HG02759 (cell line): ENCODE measurements at regions not wholly inside any gene's neighbourhood (a gene's known extent, or its start where the extent isn't known, plus 50 kb on each side); places are given as distances from the start of the nearest gene placed in this dataset.

Source experiments
- ATAC-seq: cut with Tn5 transposase; IDR thresholded peaks from one replicate; pipeline ENCODE4 v1.9.1; 2021; ENCODE audit warnings: mild to moderate bottlenecking, moderate library complexity; ENCODE audit not compliant: unreplicated experiment

DNA sequence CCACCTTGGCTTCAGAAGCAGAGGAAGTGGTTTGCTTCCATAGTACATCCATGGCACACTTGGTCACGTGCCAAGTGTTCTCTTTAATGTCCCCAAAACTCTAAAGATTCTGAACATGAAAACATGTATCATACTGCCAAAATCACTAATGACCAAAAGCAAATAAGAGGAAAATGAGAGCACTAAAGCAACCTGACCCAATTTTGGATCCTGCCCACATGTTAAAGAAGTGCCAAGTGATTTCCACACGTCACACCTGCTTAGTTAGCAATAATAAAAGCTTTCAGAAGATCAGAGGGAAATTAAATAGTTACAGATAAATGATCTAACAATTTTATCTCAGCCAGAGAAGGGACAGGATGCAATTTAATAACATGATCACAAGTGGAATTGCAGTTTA lies 1170.0 kb downstream of the XPNPEP1 start:
- ATAC-seq, result no peak

DNA sequence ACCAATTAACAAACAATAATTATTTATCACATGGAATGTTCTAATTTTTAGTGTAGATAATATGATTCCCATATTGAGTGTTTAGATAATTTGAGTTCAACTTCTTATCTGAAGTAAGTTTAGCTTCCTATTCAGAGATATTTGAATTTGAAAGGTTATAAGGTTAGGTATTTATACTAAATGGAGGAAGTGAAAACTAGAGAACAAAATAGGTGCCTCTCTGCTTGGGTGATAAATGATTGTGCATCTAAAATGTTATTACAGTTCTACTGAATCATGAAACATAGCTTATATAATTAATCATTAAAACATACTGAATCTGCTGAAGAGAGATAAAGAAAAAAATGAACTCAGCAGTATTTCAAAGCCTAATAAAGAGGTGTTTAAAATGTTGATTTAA lies 1174.3 kb downstream of the XPNPEP1 start:
- ATAC-seq, result peak; percentile 68

DNA sequence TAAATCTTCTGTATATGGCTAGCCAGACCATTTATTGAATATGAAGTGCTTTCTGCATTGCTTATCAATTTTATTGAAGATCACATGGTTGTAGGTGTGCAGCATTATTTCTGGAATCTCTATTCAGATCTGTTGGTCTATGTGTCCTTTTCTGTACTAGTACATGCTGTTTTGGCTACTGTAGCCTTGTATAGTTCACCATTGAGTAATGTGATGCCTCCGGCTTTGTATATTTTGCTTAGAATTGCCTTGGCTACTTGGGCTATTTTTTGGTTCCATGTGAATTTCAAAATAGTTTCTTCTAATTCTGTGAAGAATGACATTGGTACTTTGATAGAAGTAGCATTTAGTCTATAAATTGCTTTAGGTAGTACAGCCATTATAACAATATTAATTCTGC lies 1187.2 kb downstream of the XPNPEP1 start:
- no peak for ATAC-seq

DNA sequence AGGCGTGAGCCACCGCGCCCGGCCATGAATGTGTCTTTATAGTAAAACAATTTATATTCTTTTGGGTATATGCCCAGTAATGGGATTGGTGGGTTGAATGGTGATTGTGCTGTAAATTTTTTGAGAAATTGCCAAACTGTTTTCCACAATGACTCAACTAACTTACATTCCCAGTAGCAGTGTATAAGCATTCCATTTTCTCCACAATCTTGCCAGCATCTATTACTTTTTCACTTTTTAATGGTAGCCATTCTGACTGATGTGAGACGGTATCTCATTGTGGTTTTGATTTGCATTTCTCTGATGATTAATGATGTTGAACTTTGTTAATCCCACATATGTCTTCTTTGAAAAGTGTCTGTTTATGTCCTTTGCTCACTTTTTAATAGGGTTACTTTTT lies 1187.9 kb downstream of the XPNPEP1 start:
- no peak for ATAC-seq

DNA sequence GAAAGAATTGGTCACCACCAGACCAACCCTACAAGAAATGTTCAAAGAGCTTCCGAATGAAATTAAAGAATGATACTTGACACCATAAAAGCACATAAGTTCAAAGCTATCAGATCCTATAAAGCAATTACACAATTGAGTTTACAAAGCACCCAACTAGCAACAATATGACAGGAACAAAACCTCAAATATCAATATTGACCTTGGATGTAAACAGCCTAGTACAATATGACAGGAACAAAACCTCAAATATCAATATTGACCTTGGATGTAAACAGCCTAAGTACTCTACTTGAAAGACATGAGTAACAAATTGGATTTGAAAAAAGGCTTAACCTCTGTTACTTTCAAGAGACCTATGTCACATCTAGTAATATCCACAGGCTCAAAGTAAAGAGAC lies 1201.4 kb downstream of the XPNPEP1 start:
- no peak for ATAC-seq

DNA sequence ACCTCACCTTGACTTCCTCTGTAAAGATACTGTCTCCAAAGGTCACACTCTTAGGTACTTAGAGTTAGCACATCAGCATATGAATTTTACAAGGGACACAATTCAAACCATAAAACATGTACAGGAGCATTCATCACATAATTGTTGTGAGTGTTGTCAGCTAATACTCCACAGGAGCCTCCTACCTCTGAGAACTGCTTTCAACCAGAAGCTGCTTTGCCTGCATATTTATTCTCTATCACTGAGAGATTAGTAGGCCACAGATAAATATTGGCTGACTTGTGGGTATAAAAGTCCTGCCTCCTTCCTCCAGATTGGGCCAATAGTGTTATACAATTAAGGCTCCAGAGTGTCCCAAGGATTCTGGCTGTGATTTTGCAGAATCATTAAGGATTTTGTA lies 1207.0 kb downstream of the XPNPEP1 start:
- no peak for ATAC-seq

DNA sequence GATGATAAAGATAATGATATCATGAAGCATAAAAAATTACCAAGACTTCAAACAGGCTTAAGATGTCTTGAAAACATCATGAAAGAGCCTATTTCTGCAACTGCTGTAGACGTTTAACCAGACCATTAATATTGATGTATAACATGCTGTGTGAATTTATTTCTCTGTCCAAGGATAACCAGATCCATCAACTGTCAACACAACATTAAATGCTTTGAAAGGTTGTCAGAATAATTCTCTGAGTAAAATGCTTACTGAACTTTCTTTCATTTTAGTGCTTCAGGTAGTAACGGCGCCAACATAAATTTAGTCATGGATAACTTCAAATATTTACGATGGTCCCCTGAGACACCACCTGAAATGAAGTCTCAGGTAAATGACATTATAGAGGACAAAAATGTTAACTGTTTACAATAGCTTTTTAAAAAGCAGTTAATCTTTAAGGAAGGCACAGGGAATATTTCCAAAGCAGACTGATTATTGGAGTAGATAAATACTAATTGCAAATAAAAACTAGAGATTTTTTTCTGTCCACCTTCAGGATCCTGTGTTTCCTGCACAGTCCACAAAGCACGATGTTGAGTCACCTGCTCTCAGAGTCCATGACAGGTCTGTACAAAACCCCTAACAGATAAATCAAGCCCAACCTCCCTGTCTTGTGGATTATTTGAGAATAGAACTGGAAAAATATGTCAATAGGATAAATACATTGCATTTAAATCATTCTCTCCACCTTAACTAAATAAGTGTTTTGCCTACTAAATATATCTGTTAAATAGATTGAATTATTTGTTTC lies 1213.2 kb downstream of the XPNPEP1 start:
- no peak for ATAC-seq

DNA sequence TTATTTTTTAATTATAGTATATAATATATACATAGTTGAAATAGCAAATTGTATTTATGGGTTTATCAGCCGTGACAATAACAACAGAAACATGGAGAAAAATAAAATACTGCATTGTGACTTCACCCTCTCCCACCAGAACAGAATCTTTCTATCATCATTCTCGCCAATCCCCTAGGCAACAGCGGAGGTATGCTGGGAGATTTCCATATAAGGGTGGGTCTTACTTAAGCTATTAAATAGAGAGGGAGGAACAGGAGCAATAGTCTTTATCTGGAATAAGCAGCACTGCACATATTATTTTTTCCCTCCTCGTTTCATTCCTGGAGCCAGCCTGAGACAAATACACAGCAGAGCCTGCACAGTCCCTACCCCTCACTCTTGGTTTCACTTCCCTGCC lies 1214.9 kb downstream of the XPNPEP1 start:
- ATAC-seq, result no peak

DNA sequence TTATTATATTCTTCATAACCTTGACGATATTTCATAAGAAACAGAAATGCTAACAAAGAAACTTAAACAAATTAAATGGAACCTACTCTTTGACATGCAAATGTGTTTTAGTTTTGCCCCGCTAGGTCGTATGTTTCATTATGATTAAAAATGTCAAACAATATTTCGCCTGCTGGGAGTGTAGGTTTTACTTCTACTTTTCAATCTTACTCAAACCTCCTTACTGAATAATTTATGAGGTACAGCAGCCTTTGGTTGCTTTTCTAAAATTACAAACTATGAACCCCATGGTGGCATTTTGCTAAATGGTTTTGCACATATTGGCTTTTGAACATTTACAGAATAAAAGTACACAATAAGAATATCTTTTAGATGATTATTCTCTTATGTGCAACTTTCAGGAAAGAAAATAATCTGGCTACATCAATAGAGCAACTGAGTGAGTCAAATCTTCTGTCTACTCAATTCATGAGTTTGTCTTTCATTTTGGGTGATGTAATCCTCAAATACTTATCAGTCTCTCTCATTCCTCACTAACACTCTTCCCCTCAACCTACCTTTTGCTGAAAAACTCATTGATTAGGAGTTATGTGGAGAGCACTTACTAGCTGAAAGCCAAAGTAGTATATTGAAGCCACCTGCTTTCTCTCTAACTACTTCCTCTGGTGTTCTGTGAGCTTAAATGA lies 1226.4 kb downstream of the XPNPEP1 start:
- ATAC-seq, result peak; percentile 91

DNA sequence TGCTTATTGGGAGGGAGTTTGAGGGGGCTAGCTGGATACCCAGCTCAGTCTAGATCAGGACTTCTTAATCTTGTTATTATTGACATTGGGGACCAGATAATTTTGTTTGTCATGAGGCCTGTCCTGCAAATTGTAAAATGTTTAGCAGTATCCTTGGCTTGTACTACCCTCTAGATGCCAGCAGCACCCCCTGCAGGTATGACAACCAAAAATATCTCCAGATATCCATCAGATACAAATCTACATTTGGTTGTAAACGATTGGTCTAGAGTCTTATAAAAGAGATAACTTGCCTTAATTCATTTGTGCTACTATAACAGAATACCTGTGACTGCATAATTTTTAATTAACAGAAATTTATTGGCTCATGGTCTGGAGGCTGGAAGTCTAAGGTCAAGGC lies 1232.2 kb downstream of the XPNPEP1 start:
- no peak for ATAC-seq

DNA sequence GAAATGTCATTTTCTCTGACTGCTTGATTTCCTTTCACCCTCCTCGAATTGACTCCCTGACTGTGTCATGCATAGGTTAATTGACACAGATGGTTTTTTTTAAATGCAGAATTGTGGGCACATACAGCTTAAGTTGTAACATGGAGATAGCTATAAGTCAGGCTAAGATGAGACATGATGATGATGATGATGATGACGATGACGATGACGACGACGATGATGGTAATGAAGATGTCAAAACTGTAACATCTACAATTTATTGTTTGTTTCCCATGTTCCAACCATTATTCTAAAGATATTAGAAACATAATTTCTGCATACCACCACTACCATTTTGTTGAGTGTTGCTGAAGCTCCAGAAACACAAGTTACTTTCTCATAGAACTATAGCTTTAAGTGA lies 1232.8 kb downstream of the XPNPEP1 start:
- no peak for ATAC-seq

DNA sequence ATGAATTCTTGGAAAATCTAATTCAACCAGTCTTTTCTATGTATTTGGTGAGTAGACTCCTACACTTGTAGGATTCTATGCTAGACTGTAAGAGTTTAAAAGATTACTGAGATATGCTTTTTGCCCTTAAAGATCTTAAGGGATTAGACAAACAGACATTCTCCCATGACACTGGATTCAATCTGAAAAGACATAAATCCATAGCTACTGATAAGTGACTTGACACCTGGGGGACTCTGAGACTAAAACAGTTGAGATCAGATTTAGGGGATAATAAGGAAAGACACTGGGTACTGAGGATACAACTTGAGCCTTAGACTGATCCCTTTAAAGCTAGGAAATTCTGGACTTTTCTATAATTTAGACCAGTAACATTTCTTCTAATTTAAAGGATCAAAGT lies 1233.4 kb downstream of the XPNPEP1 start:
- ATAC-seq, result no peak

DNA sequence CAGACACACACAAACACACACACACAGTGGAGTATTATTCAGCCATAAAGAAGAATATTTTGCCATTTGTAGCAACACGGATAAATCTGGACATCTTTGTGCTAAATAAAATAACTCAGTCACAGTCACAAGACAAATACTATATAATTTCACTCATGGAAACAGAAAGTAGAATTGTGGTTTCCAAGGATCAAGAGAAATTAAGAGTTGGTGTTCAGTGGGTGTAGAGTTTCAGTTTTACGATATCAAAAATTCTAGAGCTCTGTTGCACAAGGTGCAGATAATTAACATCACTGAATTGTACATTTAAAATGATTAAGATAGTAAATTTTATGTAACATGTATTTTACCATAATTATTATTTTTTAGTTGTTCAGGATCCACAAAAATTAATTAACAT lies 1235.0 kb downstream of the XPNPEP1 start:
- no peak for ATAC-seq

DNA sequence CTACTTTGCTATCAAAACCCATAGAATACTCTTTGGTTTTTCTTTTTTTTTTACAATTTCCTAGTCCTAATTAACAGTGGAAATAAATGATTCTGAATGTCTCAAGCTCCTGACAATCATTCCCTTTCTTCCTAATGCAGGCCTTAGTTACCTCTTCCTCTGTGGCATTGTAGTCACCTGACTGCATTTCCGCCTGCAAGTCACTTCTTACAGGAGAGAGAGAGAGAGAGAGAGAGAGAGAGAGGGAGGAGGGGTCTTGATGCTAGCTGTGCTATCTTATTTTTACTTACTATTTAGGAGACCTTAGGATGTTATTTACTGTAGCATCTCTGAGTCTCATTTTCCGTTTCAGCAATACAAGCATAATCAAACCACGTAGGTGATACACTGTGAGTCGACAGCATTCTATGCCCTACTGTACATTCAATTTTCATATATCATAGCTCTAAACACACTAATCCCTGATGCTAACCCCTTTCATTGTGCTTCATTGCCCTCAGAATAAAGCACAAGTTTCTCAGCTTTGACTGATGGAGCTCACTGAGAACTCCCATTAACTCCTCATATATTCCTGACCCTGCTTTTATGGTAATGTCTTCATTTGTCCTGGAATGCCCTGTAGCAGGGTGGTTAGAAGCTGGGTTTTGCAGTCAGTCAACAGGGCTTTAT lies 1237.3 kb downstream of the XPNPEP1 start:
- ATAC-seq, result no peak

DNA sequence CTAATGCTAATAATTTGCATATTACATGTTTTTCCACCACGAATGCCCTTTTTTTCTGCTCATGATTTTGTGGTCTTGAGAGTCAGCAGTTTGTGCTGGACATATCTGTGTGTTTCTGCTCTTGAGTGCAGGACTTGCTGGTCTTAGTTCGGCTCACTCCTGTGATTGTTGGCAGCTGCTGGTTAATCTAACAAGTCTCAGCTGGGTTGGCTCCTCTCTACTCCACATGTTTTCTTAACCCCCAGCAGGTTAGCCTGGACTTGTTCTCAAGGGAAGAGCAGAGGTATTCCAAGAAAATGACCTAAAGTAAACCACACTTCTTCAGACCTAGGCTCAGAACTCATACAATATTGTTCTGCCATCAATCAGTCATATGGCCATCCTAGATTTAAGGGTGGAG lies 1238.9 kb downstream of the XPNPEP1 start:
- ATAC-seq, result no peak

DNA sequence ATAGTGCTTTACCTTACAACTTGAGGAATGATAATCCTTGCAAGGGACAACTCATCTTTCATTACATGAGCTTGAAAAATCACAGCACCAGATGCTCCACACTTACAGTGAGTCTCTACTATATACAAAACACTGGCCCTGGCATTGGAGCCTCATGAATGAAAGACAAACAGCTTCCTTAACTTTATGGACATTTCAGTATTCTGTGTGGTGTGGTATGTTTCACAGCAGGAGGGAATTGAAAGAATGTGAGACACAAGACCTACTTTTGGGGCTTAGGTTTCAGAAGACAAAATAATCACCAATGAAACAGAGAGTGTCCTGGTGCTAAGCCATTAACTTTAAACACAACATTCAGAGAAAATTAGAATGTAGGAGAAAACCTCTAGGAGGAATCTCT lies 1249.6 kb downstream of the XPNPEP1 start:
- no peak for ATAC-seq

DNA sequence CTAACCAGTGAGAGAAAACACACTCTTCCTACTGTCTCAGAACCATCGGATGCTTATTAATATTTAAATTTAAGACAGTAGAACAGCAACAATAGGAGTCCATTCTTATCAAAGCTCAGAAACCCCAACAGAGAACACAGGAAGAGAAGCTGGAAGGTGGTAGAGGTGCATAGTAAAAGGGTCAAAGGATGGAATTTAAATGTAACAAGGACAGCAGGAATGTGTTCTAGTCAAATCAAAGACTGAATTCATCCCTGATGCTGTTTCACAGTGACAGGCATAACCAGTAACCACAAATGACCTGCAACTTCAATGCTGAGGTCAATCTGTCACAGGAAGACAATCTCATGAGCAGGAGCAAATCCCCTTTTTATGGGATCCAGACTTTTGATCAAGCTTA lies 1259.7 kb downstream of the XPNPEP1 start:
- no peak for ATAC-seq

DNA sequence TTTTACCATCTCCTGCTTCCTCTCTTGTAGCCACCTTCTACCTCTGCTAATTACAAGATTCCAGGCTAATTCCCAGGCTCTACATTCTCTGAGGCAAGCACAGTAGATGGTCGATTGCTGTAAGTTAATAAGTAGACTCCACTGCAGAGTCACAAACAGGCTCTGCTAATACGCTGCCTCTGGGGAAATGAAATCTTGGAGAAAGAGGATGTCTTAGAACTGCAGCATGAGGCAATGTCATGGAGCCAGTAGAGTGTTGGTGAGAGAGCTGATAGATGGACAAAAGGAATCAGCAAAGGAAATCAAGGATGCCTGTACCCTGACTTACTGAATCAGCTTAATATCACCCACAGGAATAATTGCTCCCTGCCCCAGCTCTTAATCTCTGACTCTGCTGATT lies 1260.3 kb downstream of the XPNPEP1 start:
- no peak for ATAC-seq

DNA sequence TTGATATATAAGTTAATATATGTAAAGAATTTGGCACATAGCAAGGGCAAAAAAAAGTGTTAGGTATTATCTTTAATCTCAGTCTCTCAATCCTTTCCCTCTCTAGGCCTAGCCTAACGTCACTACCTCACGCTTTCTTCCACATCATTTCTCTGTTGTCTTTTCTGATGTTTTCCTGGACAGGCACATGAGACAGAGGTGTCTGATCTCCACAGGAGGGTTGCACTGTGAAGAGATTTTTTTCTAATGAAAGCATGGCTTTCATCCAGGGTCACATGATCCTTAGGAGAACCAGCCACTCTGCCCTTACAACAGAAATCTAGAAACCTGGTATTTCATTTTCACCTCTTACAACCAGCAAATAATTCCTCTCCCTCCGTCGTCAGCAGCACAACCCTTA lies 1268.3 kb downstream of the XPNPEP1 start:
- no peak for ATAC-seq

DNA sequence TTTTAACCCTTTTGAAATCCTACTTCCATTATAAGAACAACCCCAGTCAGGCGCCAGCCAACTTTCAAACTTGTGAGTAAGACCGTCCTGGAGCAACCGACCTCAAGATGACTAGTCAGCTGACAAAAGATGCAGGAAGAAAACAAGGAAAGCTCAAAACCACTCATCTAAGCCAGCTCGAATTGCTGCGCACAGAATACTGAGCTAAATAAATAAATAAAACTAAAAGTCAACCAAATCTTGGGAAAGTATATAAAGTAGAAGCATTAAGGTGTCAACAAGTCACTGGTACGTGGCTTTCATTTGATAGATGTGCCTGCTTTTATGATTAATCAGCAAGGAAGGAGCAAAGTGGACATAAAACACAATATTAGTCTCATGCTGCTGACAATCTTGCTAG lies 1269.8 kb downstream of the XPNPEP1 start:
- ATAC-seq, result no peak

DNA sequence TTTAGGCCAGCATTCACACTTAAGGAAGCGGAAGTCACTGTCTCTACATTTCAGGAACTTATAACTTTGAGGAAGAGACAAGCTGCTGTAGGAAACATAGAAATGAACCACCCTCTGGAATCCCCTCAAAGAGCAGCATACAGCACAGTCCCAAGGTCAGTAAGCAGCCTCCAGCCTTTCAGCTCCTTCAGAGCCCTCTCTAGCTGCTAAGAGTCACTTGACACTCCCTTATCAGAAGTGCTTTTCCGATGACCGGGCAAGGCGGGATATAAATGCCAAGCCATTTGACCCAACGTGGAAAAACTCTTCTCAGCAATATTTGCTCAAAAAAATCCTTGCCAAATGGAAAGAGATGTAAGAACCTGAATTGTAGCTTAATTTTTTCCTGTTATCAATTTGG lies 1284.3 kb downstream of the XPNPEP1 start:
- no peak for ATAC-seq

DNA sequence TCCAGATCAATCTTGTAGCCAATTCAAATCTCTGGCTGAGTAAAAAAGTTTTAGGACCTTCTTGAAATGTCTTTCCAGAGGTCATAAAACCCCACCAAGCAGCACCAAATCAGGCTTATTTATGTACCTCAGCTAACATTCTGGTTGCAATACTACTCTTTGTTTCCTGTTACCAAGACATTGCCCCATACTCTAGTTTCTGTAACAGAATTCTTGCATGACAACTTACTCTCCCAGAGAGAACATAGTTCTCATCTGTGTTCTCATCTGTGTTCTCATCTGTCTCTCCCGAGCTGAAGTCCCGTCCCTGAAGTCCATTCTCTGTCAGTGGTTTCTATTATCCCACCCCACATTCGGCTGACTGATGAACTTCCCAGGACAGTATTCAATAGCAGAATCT lies 1285.1 kb downstream of the XPNPEP1 start:
- ATAC-seq, result no peak
